GM18519 (cell line): ENCODE measurements at regions not wholly inside any gene's neighbourhood (a gene's known extent, or its start where the extent isn't known, plus 50 kb on each side); places are given as distances from the start of the nearest gene placed in this dataset.
A peak's percentile ranks its signal among the peaks of the same experiment; 100 is the strongest.

Source experiments
- ATAC-seq: cut with Tn5 transposase; IDR thresholded peaks from one replicate; pipeline ENCODE4 v1.9.1; 2021; ENCODE audit warnings: mild to moderate bottlenecking, moderate library complexity; ENCODE audit not compliant: unreplicated experiment, low FRiP score

GRCh38 chr6:105992315-105992961, 93.7 kb upstream of the PRDM1 start:
- peak; percentile 74 for ATAC-seq

GRCh38 chr6:105991561-105992314, 94.4 kb upstream of the PRDM1 start:
- peak; percentile 14 for ATAC-seq

- no peak for ATAC-seq
Observed at GRCh38 chr6:105990151-105990550, 96.0 kb upstream of the PRDM1 start.

- no peak for ATAC-seq
Observed at GRCh38 chr6:105988812-105989577, 97.1 kb upstream of the PRDM1 start.

GRCh38 chr6:105988321-105988720, 97.8 kb upstream of the PRDM1 start:
- ATAC-seq = no peak

- no peak for ATAC-seq
Observed at GRCh38 chr6:105987516-105987915, 98.6 kb upstream of the PRDM1 start.

GRCh38 chr6:105986998-105987397, 99.1 kb upstream of the PRDM1 start:
- ATAC-seq = no peak

- ATAC-seq = no peak
Observed at GRCh38 chr6:105985816-105986632, 100.1 kb upstream of the PRDM1 start.

GRCh38 chr6:105985098-105985815, 100.9 kb upstream of the PRDM1 start:
- no peak for ATAC-seq

- ATAC-seq = no peak
Observed at GRCh38 chr6:105983763-105984162, 102.4 kb upstream of the PRDM1 start.

GRCh38 chr6:105982761-105983540, 103.2 kb upstream of the PRDM1 start:
- no peak for ATAC-seq

- ATAC-seq = no peak
Observed at GRCh38 chr6:105981888-105982358, 104.2 kb upstream of the PRDM1 start.

- no peak for ATAC-seq
Observed at GRCh38 chr6:105981002-105981887, 104.9 kb upstream of the PRDM1 start.

GRCh38 chr6:105978974-105979373, 107.2 kb upstream of the PRDM1 start:
- ATAC-seq = no peak

GRCh38 chr6:105977934-105978504, 108.1 kb upstream of the PRDM1 start:
- ATAC-seq = no peak

- ATAC-seq = no peak
Observed at GRCh38 chr6:105974986-105975385, 111.2 kb upstream of the PRDM1 start.

GRCh38 chr6:105972440-105972839, 113.7 kb upstream of the PRDM1 start:
- no peak for ATAC-seq
